Gastroesophageal sphincter (tissue), 4 donors: ENCODE measurements at regions not wholly inside any gene's neighbourhood (a gene's known extent, or its start where the extent isn't known, plus 50 kb on each side); places are given as distances from the start of the nearest gene placed in this dataset.

Experiments used
- ATAC-seq: fragments of 150-250 bp; one replicate; pipeline ENCODE4 v1.9.1; 2016; ENCODE audit warnings: mild to moderate bottlenecking, moderate library complexity
- H3K27ac ChIP-seq, 4 donors: fragments of 200-600 bp; sonication (generic) in 3 of 4; 1 replicate in 3 of 4; 2 replicates in 1 of 4; pipeline ENCODE4 v1.5.1; 2016 to 2019
- H3K27me3 ChIP-seq: fragments of 200-600 bp; sonication (generic); one replicate; pipeline ENCODE4 v1.5.1; 2019
- H3K36me3 ChIP-seq, 2 donors: fragments of 200-600 bp; sonication (generic); one replicate each; pipeline ENCODE4 v1.5.1; 2019; ENCODE audit warnings: control low read depth in 1 of 2
- H3K4me1 ChIP-seq, 3 donors: fragments of 200-600 bp; sonication (generic); 1 replicate in 2 of 3; 2 replicates in 1 of 3; pipeline ENCODE4 v1.5.1; 2016 to 2019; ENCODE audit warnings: control low read depth in 2 of 3
- H3K4me3 ChIP-seq, 2 donors: fragments of 200-600 bp; sonication (generic); one replicate each; pipeline ENCODE4 v1.5.1; 2019; ENCODE audit warnings: mild to moderate bottlenecking in 1 of 2, moderate library complexity in 1 of 2
- H3K9me3 ChIP-seq, 3 donors: fragments of 200-600 bp; sonication (generic); one replicate each; pipeline ENCODE4 v1.5.1; 2017 to 2019; ENCODE audit warnings: control low read depth in 2 of 3
- CTCF ChIP-seq, 4 experiments: fragments of 200-600 bp in 2 of 4; fragments of 450-650 bp in 2 of 4; sonication (generic) in 1 of 4; IDR thresholded peaks; one replicate each; pipeline ENCODE4 v1.5.1; 2017 to 2019; ENCODE audit warnings: antibody characterized with exemption in 4 of 4, mild to moderate bottlenecking in 2 of 4, moderate library complexity in 2 of 4
- EP300 ChIP-seq: sonication (generic); formaldehyde crosslinking; IDR thresholded peaks from one replicate; pipeline ENCODE4 v1.6.1; 2017; ENCODE audit warnings: antibody characterized with exemption, mild to moderate bottlenecking
- POLR2A ChIP-seq, 2 donors: fragments of 450-650 bp; IDR thresholded peaks; one replicate each; pipeline ENCODE4 v1.6.1; 2017; ENCODE audit warnings: antibody characterized with exemption in 2 of 2, mild to moderate bottlenecking in 2 of 2, moderate library complexity in 1 of 2
- POLR2AphosphoS5 ChIP-seq: sonication (generic); formaldehyde crosslinking; IDR thresholded peaks from one replicate; pipeline ENCODE4 v1.6.1; 2017; ENCODE audit warnings: antibody characterized with exemption
- WGBS, 2 donors: methylation state at CpG; one replicate each; pipeline ENCODE4 v1.1.5; 2018; ENCODE audit warnings: low coverage in 1 of 2; 5-methylcytosine and 5-hydroxymethylcytosine counted together

GRCh38 chr21:38924954-38925353, 119.2 kb downstream of the ETS2 start:
- H3K4me3 ChIP-seq: no peak overlapping the region
- no peak for TF ChIP-seq CTCF (IDR thresholded peaks at IDR 0.05)
- no peak for TF ChIP-seq POLR2AphosphoS5
- no peak for TF ChIP-seq EP300
- TF ChIP-seq POLR2A (IDR thresholded peaks at IDR 0.05): no peak

GRCh38 chr21:38923429-38923828, 117.7 kb downstream of the ETS2 start:
- H3K36me3 ChIP-seq: no peaks in the 10 kb centered on the region

More at GRCh38 chr21:38924954-38925353, 119.2 kb downstream of the ETS2 start:
- Histone ChIP-seq H3K36me3 (no peaks in the 10 kb centered on the region), H3K27ac (peak overlapping the region; percentile 51 to 86 (median 82)), H3K9me3 (peaks cover 0 to 5% (median 0%) of the 10 kb centered on the region in 3 donors), H3K4me1 (peaks cover 8 to 44% (median 9%) of the 10 kb centered on the region in 3 donors), H3K27me3 (no peaks in the 10 kb centered on the region)
- WGBS, 2 donors: 91% methylated on average over 5 of the region's 5 CpGs; no CpG with 5 or more reads in 1 of the 2 donors
- ATAC-seq: no peak

GRCh38 chr21:38922474-38923235, 116.9 kb downstream of the ETS2 start:
- 94% methylated on average over 5 to 6 of the region's 6 CpGs for WGBS, 2 donors
- Histone ChIP-seq H3K27me3 (no peaks in the 10 kb centered on the region), H3K27ac (peak overlapping the region in 3 of 4 donors; percentile 8 to 81 (median 70)), H3K9me3 (no peaks in the 10 kb centered on the region), H3K4me3 (no peak overlapping the region), H3K4me1 (peaks cover 8 to 44% (median 9%) of the 10 kb centered on the region in 3 donors), H3K36me3 (no peaks in the 10 kb centered on the region)
- TF ChIP-seq POLR2A (IDR thresholded peaks at IDR 0.05) (no peak), CTCF (IDR thresholded peaks at IDR 0.05) (no peak), EP300 (no peak), POLR2AphosphoS5 (no peak)
- no peak for ATAC-seq

More at GRCh38 chr21:38923429-38923828, 117.7 kb downstream of the ETS2 start:
- TF ChIP-seq POLR2A (IDR thresholded peaks at IDR 0.05) (no peak), POLR2AphosphoS5 (no peak)
- WGBS, 2 donors: 66 to 86% methylated on average over 2 to 4 of the region's 4 CpGs
- no peak for ATAC-seq
- Histone ChIP-seq H3K4me1 (peaks cover 8 to 44% (median 9%) of the 10 kb centered on the region in 3 donors), H3K27ac (peak overlapping the region in 3 of 4 donors; percentile 4 to 83 (median 8)), H3K4me3 (no peak overlapping the region), H3K9me3 (no peaks in the 10 kb centered on the region), H3K27me3 (no peaks in the 10 kb centered on the region)

- Histone ChIP-seq H3K9me3 (no peaks in the 10 kb centered on the region), H3K27ac (peak overlapping the region; percentile 70 to 81 (median 74)), H3K4me3 (no peak overlapping the region), H3K36me3 (no peaks in the 10 kb centered on the region), H3K27me3 (no peaks in the 10 kb centered on the region), H3K4me1 (peaks cover 8 to 40% (median 9%) of the 10 kb centered on the region in 3 donors)
- TF ChIP-seq POLR2AphosphoS5: peak; percentile 58
- no peak for TF ChIP-seq CTCF (IDR thresholded peaks at IDR 0.05)
- no peak for TF ChIP-seq POLR2A (IDR thresholded peaks at IDR 0.05)
- WGBS, 2 donors: 40 to 50% methylated on average over 6 to 7 of the region's 7 CpGs
- ATAC-seq: no peak
Measured at GRCh38 chr21:38921511-38922251, 116.0 kb downstream of the ETS2 start.

- no peaks in the 10 kb centered on the region for H3K27me3 ChIP-seq
- TF ChIP-seq POLR2A (IDR thresholded peaks at IDR 0.05) (no peak), POLR2AphosphoS5 (peak; percentile 75), EP300 (no peak), CTCF (IDR thresholded peaks at IDR 0.05) (no peak)
- H3K4me3 ChIP-seq: no peak overlapping the region
- no peak for ATAC-seq
- H3K36me3 ChIP-seq: no peaks in the 10 kb centered on the region
- H3K9me3 ChIP-seq: no peaks in the 10 kb centered on the region
- H3K27ac ChIP-seq: peak overlapping the region; percentile 70 to 81 (median 74)
- H3K4me1 ChIP-seq: peaks cover 4 to 31% (median 4%) of the 10 kb centered on the region in 3 donors
- 19 to 23% methylated on average over 6 to 8 of the region's 8 CpGs for WGBS, 2 donors
Measured at GRCh38 chr21:38920631-38921398, 115.1 kb downstream of the ETS2 start.
